ENCODE measurements at regions not wholly inside any gene's neighbourhood (a gene's known extent, or its start where the extent isn't known, plus 50 kb on each side); places are given as distances from the start of the nearest gene placed in this dataset.

DNA sequence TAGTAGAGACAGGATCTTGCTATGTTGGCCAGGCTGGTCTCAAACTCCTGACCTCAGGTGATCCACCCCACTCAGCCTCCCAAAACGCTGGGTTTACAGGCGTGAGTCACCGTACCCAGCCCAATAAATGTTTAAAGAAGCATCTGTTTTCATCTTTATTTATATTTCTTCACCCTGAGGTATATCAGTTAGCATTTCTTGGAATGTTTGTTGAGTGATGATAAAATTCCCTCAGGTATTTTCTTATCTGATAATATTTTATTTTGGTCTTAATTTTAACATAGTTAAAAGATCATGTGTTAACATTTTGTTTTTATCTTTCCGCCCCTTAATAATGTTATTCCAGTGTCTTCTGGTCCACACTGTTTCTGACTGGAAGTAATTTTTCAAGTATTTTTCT, 839.6 kb upstream of the CDH10 start:
- Mint-ChIP-seq H3K9me3 (ENCODE audit: unreplicated experiment) (no peaks in the 10 kb centered on the region), H3K4me1 (ENCODE audit: unreplicated experiment) (peaks cover 12% of the 10 kb centered on the region), H3K36me3 (ENCODE audit: low read depth, unreplicated experiment) (no peaks in the 10 kb centered on the region), H3K27me3 (ENCODE audit: unreplicated experiment) (peaks cover 2% of the 10 kb centered on the region), H3K27ac (ENCODE audit: unreplicated experiment) (no peak overlapping the region), H3K4me3 (ENCODE audit: unreplicated experiment) (no peak overlapping the region)
- no peak for DNase-seq (ENCODE audit: low spot score)
- TF ChIP-seq, protein P1, sequence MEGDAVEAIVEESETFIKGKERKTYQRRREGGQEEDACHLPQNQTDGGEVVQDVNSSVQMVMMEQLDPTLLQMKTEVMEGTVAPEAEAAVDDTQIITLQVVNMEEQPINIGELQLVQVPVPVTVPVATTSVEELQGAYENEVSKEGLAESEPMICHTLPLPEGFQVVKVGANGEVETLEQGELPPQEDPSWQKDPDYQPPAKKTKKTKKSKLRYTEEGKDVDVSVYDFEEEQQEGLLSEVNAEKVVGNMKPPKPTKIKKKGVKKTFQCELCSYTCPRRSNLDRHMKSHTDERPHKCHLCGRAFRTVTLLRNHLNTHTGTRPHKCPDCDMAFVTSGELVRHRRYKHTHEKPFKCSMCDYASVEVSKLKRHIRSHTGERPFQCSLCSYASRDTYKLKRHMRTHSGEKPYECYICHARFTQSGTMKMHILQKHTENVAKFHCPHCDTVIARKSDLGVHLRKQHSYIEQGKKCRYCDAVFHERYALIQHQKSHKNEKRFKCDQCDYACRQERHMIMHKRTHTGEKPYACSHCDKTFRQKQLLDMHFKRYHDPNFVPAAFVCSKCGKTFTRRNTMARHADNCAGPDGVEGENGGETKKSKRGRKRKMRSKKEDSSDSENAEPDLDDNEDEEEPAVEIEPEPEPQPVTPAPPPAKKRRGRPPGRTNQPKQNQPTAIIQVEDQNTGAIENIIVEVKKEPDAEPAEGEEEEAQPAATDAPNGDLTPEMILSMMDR (IDR thresholded peaks at IDR 0.05; ENCODE audit: unreplicated experiment) = no peak

DNA sequence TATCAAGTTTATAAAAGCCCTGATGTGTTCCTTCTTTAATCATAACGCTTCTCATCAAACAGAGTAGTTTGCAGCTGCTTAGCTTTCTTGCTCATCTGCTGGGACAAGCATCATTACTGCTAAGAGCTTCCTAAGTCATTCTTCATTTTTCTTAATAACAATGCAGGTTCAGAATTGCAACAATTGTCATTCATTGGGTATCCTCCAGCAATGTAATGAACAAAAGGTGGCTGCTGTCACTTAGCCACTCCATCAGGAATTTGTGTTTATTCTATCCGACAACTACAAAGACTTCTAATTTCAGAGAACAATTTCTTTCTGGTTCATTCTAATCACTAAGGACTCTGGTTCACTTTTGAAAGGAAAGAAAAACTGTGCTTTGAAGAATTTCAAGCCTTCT, 836.7 kb upstream of the CDH10 start:
- Mint-ChIP-seq H3K36me3 (ENCODE audit: low read depth, unreplicated experiment) (no peaks in the 10 kb centered on the region), H3K4me1 (ENCODE audit: unreplicated experiment) (peaks cover under 1% of the 10 kb centered on the region), H3K9me3 (ENCODE audit: unreplicated experiment) (no peaks in the 10 kb centered on the region), H3K4me3 (ENCODE audit: unreplicated experiment) (no peak overlapping the region), H3K27me3 (ENCODE audit: unreplicated experiment) (peaks cover 2% of the 10 kb centered on the region), H3K27ac (ENCODE audit: unreplicated experiment) (no peak overlapping the region)
- TF ChIP-seq, protein P1 (IDR thresholded peaks at IDR 0.05; ENCODE audit: unreplicated experiment) = no peak
- DNase-seq (ENCODE audit: low spot score) = no peak

DNA sequence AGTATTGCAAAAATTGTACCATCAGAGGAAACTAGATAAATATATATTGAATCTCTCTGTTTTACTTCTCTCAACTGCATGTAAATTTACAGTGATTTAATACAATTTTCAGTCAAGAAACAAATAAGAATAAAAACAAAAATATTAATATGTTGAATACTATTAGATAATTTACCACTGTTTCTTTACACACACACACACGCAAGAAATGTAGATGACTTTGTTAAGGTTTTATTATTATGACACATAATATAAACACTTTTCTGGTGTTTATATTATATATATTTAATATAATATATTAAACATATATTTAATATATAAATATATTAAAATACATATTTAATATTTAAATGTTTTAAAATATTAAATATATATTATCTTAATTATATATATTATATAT, 814.3 kb upstream of the CDH10 start:
- Mint-ChIP-seq H3K27ac (ENCODE audit: unreplicated experiment) (no peak overlapping the region), H3K27me3 (ENCODE audit: unreplicated experiment) (no peaks in the 10 kb centered on the region), H3K4me1 (ENCODE audit: unreplicated experiment) (peaks cover 13% of the 10 kb centered on the region), H3K36me3 (ENCODE audit: low read depth, unreplicated experiment) (no peaks in the 10 kb centered on the region), H3K9me3 (ENCODE audit: unreplicated experiment) (no peaks in the 10 kb centered on the region), H3K4me3 (ENCODE audit: unreplicated experiment) (no peak overlapping the region)
- no peak for DNase-seq (ENCODE audit: low spot score)
- TF ChIP-seq, protein P1 (IDR thresholded peaks at IDR 0.05; ENCODE audit: unreplicated experiment) = no peak

DNA sequence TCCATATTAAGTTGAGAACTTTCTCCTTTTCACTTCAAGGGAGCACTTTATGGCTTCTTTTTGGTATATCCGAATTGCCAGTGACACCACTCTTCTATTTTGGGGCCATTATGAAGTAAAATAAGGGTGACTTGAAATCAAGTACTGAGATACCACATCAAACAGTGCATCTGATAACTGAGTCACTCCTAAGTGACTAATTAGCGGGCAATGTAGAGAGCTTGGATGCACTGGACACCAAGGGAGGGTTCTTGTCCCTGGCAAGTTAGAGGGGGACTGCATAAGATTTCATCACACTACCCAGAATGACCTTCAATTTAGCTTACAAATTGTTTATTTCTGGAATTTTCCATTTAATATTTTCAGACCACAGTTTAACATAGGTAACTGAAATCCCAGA, 813.9 kb upstream of the CDH10 start:
- no peaks in the 10 kb centered on the region for H3K9me3 Mint-ChIP-seq (ENCODE audit: unreplicated experiment)
- H3K36me3 Mint-ChIP-seq (ENCODE audit: low read depth, unreplicated experiment) = no peaks in the 10 kb centered on the region
- H3K4me1 Mint-ChIP-seq (ENCODE audit: unreplicated experiment) = peaks cover 13% of the 10 kb centered on the region
- no peak for DNase-seq (ENCODE audit: low spot score)
- H3K27me3 Mint-ChIP-seq (ENCODE audit: unreplicated experiment) = no peaks in the 10 kb centered on the region
- TF ChIP-seq, protein P1 (IDR thresholded peaks at IDR 0.05; ENCODE audit: unreplicated experiment) = no peak
- no peak overlapping the region for H3K4me3 Mint-ChIP-seq (ENCODE audit: unreplicated experiment)
- no peak overlapping the region for H3K27ac Mint-ChIP-seq (ENCODE audit: unreplicated experiment)

DNA sequence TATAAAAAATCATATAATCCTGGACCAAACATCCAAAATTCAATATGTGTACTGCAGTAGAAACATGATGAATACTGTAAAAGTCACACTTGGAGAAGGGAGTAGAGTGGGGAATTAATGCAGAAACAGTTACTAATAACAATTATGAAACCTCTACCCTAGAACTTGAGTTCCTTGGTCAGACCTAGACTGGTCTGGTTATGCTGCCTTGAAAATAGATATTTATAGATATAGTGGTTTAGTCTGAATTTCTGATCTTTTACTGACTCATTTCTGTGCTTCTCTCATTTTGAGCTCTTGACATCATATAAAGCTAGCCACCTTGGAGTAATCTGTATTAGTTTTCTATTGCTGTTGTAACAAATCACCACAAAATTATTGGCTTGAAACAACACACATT, 808.7 kb upstream of the CDH10 start:
- no peak overlapping the region for H3K4me3 Mint-ChIP-seq (ENCODE audit: unreplicated experiment)

More for the DNA sequence above, 808.7 kb upstream of the CDH10 start:
- Mint-ChIP-seq H3K4me1 (ENCODE audit: unreplicated experiment) (peaks cover 21% of the 10 kb centered on the region), H3K36me3 (ENCODE audit: low read depth, unreplicated experiment) (no peaks in the 10 kb centered on the region), H3K27me3 (ENCODE audit: unreplicated experiment) (no peaks in the 10 kb centered on the region), H3K27ac (ENCODE audit: unreplicated experiment) (no peak overlapping the region), H3K9me3 (ENCODE audit: unreplicated experiment) (no peaks in the 10 kb centered on the region)
- TF ChIP-seq, protein P1 (IDR thresholded peaks at IDR 0.05; ENCODE audit: unreplicated experiment) = no peak
- no peak for DNase-seq (ENCODE audit: low spot score)
